Activated CD4-positive, alpha-beta T cell treated with anti-CD3 and anti-CD28 coated beads for 36 hours (primary cell): ENCODE measurements at regions not wholly inside any gene's neighbourhood (a gene's known extent, or its start where the extent isn't known, plus 50 kb on each side); places are given as distances from the start of the nearest gene placed in this dataset.
"Not testable (repeated sequence)": the region's sequence is repeated elsewhere in the genome, so short reads cannot be mapped to it uniquely, and the experiment has no call there.

Experiments used
- ATAC-seq: fragments of 200-7000 bp; cut with Tn5 transposase; one replicate; pipeline ENCODE4 v1.10.0; 2021; ENCODE audit warnings: mild to moderate bottlenecking, moderate library complexity
- CTCF ChIA-PET: fragments of 350-600 bp; sonication (Branson Sonifier 250); formaldehyde crosslinking; loops from one replicate; lab custom pipeline; 2021; ENCODE audit warnings: antibody characterized with exemption; lab: Charles Lee
- POLR2A ChIA-PET: fragments of 350-600 bp; sonication (Branson Sonifier 250); formaldehyde crosslinking; loops from one replicate; lab custom pipeline; 2021; ENCODE audit warnings: antibody characterized with exemption, inconsistent platforms; lab: Charles Lee
- DNase-seq: peaks from one replicate; pipeline ENCODE4 v3.0.0-alpha.2; 2020
- H3K27ac Mint-ChIP-seq: one replicate; pipeline ENCODE4 v1.8.0; 2021; ENCODE audit warnings: mixed read lengths
- H3K27me3 Mint-ChIP-seq: one replicate; pipeline ENCODE4 v1.8.0; 2021; ENCODE audit warnings: mixed read lengths
- H3K36me3 Mint-ChIP-seq: one replicate; pipeline ENCODE4 v1.8.0; 2021; ENCODE audit warnings: low read depth, mixed read lengths
- H3K4me1 Mint-ChIP-seq: one replicate; pipeline ENCODE4 v1.8.0; 2021; ENCODE audit warnings: mixed read lengths
- H3K4me3 Mint-ChIP-seq: one replicate; pipeline ENCODE4 v1.8.0; 2021; ENCODE audit warnings: mild to moderate bottlenecking, moderate library complexity, mixed read lengths
- H3K9me3 Mint-ChIP-seq: one replicate; pipeline ENCODE4 v1.8.0; 2021; ENCODE audit warnings: low read depth, mixed read lengths
- intact Hi-C, 2 experiments: fragments of 100-400 bp; cut with DNase I in 1 of 2; cut with micrococcal nuclease in 1 of 2; formaldehyde crosslinking; loops; one replicate each; pipeline versions ENCODE4 v1.14.2 to v1.15.1; 2022 to 2024; cut with DNase I, micrococcal nuclease

DNA sequence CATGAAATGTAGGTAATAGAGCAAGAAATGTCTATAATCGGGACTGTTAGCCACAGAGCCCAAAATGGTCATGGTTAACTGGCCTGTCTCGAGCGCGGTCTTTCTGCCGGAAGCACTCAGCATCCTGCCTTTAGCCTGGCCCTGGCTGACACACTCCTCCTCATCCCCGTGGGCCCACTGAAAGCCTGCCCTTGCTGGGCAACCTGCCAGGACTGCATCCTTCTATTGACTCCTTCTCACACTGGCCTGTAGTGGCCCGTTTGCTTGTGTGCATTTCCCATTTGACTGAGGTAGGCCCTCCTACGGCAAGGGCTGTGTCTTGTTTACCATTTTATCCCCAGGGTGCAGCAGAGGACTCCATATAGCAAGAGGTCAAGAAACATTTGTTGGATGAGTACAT, 215.7 kb downstream of the ATPSCKMT start:
- no peak overlapping the region for H3K4me3 Mint-ChIP-seq
- DNase-seq = no peak
- POLR2A ChIA-PET = no interaction called here
- no peak overlapping the region for H3K27ac Mint-ChIP-seq
- intact Hi-C loops = no loop called here
- peaks cover 6% of the 10 kb centered on the region for H3K9me3 Mint-ChIP-seq
- H3K4me1 Mint-ChIP-seq = no peaks in the 10 kb centered on the region
- peaks cover 2% of the 10 kb centered on the region for H3K27me3 Mint-ChIP-seq
- no peaks in the 10 kb centered on the region for H3K36me3 Mint-ChIP-seq
- CTCF ChIA-PET = interaction anchor here (0.7 kb wide), 2 partner anchors 42 to 1990 kb away, joined by 3 read pairs; no protein-coding TSS in a partner anchor
- ATAC-seq = no peak

DNA sequence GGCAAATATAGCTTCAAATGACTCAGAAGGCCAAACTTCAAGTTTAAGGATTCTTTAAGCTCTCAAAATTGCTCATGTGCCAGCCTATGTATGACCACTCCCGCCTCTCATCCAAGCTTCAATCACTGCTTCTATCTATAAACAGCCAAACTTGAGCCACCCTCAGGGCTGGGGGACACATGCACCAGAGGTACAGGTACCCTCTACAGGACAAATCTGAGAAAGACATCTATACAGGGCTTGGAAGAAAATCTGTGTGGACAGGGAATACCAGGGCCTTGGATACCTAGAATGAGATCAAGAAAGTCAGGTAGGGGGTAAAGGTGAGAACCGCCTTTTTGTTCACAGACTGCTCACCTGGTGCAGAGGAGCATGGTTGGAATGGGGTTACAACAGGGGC, 217.9 kb downstream of the ATPSCKMT start:
- Mint-ChIP-seq H3K4me3 (no peak overlapping the region), H3K36me3 (no peaks in the 10 kb centered on the region), H3K27me3 (no peaks in the 10 kb centered on the region), H3K9me3 (peaks cover 2% of the 10 kb centered on the region), H3K4me1 (no peaks in the 10 kb centered on the region), H3K27ac (no peak overlapping the region)
- intact Hi-C loops = no loop called here
- no peak for ATAC-seq
- ChIA-PET CTCF (interaction anchor here (0.7 kb wide), 1 partner anchor 9 kb away, joined by 3 read pairs; no protein-coding TSS in a partner anchor), POLR2A (no interaction called here)
- no peak for DNase-seq

DNA sequence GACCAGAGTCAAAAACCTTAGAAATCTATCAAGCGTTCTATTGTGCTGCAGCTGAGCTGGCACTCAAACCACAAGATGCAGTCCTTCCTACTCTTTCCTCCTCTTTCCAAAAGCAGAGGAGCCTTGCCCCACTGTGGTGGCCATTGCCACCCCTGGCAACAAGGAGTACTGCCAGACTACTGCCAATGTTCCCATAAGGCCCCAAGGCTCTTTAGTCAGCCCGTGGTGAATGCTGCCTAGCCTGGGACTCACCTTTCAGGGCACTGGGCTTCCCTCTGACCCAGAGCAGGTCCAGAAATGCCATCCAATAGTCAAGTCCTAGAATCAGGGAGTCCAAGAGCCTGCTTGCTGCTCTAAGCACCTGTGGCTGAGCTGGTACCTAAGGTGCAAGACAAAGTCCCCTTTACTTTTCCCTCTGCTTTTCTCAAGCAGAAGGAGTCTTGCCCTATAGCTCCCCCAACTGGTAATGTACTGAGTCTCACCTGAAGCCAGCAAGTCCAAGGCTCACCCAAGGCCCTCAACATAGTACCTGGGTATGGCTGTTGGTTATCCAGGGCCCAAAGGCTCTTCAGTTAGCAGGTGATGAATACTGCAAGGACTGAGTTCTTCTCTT, 219.4 kb downstream of the ATPSCKMT start:
- POLR2A ChIA-PET = no interaction called here
- Mint-ChIP-seq H3K4me1 (no peaks in the 10 kb centered on the region), H3K27me3 (no peaks in the 10 kb centered on the region), H3K4me3 (no peak overlapping the region), H3K36me3 (no peaks in the 10 kb centered on the region), H3K27ac (no peak overlapping the region), H3K9me3 (peaks cover 5% of the 10 kb centered on the region)
- no peak for DNase-seq
- intact Hi-C loops = no loop called here
- CTCF ChIA-PET = interaction anchor here (0.7 kb wide), 1 partner anchor 159 kb away, joined by 3 read pairs; no protein-coding TSS in a partner anchor
- ATAC-seq = no peak

DNA sequence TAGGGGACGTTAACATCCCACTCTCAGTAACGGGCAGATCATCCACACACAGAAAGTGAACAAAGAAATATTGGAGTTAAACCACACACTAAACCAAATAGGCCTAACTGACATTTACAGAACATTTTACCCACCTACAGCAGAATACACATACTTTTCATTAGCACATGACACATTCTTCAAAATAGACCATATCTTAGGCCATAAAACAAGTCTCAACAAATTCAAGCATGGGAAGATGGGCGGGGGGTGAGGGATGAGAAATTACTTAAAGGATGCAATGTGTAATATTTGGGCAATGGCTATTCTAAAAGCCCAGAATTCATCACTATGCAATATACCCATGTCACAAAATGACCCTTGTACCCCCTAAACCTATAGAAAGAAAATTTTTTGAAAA, 226.2 kb downstream of the ATPSCKMT start:
- no peak overlapping the region for H3K4me3 Mint-ChIP-seq
- ChIA-PET POLR2A (no interaction called here), CTCF (no interaction called here)
- ATAC-seq = no peak
- H3K27ac Mint-ChIP-seq = no peak overlapping the region
- no peaks in the 10 kb centered on the region for H3K4me1 Mint-ChIP-seq
- intact Hi-C loops = no loop called here
- peaks cover 13% of the 10 kb centered on the region for H3K9me3 Mint-ChIP-seq
- H3K36me3 Mint-ChIP-seq = no peaks in the 10 kb centered on the region
- no peak for DNase-seq
- no peaks in the 10 kb centered on the region for H3K27me3 Mint-ChIP-seq

DNA sequence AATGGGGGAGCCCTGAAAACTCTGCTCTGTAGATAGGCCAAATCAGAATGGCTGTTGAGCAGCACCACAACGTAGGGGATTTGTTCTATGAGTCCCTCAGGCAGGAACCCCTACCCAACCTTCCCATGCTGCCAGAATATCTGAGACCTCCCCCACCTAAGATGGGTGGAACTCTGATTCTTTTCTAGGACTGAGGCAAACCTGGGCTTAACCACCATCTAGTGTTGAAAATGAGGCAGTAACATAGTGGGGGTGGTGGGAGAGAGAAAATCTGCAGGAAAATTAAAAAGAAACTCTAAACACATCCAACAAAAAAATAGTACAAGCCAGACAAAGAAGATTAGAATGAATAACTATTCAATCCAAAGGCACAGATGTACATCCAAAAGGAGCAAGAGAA, 228.4 kb downstream of the ATPSCKMT start:
- Mint-ChIP-seq H3K4me1 (no peaks in the 10 kb centered on the region), H3K36me3 (no peaks in the 10 kb centered on the region), H3K4me3 (no peak overlapping the region), H3K27ac (no peak overlapping the region), H3K27me3 (no peaks in the 10 kb centered on the region), H3K9me3 (peaks cover 16% of the 10 kb centered on the region)
- POLR2A ChIA-PET = no interaction called here
- CTCF ChIA-PET = no interaction called here
- ATAC-seq (no peak), DNase-seq (no peak)
- intact Hi-C loops = no loop called here

DNA sequence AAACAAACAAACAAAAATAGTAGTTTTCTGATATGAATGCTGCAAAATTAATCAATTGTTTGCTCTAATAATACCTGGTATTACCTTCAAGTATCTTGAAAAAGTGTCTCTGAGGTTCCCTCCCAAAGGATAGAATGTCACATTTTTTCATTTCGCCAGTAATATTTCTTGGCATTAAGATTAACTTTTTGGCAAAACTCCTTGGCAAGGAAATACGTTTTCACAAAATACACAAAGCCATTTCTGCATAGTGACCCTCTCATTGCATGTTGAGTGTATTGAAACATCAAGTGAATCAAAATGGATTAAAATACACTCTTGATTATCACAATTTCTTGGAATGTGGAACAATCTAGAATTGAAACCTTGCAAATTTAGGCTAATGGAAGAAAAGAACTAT, 230.5 kb downstream of the ATPSCKMT start:
- ChIA-PET CTCF (interaction anchor here (0.6 kb wide), 1 partner anchor 1997 kb away, joined by 4 read pairs; no protein-coding TSS in a partner anchor), POLR2A (no interaction called here)
- no peaks in the 10 kb centered on the region for H3K4me1 Mint-ChIP-seq
- no peak for DNase-seq
- intact Hi-C loops = no loop called here
- ATAC-seq = no peak
- H3K36me3 Mint-ChIP-seq = no peaks in the 10 kb centered on the region
- H3K9me3 Mint-ChIP-seq = peaks cover 16% of the 10 kb centered on the region
- no peaks in the 10 kb centered on the region for H3K27me3 Mint-ChIP-seq
- no peak overlapping the region for H3K4me3 Mint-ChIP-seq
- H3K27ac Mint-ChIP-seq = no peak overlapping the region

DNA sequence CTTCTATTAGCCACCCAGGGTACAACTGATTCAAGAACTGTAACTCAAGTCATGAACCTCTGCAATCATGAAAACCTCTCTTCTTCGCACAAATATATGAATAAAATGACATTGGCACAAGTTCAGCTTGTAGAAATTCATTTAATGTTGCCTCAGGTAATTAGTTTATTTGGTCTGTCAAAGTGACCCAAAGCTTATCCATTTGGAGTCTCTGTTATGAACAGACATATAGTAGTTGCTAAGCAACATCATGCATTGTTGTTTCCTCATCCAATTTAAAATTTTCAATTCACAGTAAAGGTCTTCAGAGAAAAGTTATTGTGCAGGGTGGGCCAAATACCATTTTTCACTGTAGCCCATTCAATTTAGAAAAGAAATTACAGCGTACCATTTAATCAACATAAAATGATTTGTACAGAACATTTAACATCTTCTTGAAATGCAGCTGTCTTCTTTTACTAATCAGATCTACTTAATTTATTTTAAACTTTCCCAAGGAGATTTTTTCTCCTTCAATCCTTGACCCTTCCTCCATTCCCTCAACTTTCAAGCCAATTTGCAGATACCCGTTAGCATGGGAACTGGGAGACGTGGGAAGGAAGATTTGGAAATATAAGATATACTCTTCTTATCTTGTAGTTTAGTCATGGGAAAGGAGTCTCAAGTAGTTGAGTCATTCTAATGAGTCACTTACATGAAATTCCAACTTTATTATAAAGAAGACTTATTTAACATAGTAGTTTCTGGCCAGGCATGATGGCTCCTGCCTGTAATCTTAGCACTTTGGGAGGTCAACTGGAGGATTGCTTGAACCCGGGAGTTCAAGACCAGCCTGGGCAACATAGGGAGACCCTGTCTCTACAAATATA, 231.3 kb downstream of the ATPSCKMT start:
- no peaks in the 10 kb centered on the region for H3K4me1 Mint-ChIP-seq
- H3K4me3 Mint-ChIP-seq = no peak overlapping the region
- H3K9me3 Mint-ChIP-seq = peaks cover 15% of the 10 kb centered on the region
- H3K36me3 Mint-ChIP-seq = no peaks in the 10 kb centered on the region
- ATAC-seq (no peak), DNase-seq (no peak)
- ChIA-PET POLR2A (no interaction called here), CTCF (interaction anchor here (0.6 kb wide), 1 partner anchor 1996 kb away, joined by 4 read pairs; no protein-coding TSS in a partner anchor)
- no peaks in the 10 kb centered on the region for H3K27me3 Mint-ChIP-seq
- intact Hi-C loops = no loop called here
- H3K27ac Mint-ChIP-seq = no peak overlapping the region

DNA sequence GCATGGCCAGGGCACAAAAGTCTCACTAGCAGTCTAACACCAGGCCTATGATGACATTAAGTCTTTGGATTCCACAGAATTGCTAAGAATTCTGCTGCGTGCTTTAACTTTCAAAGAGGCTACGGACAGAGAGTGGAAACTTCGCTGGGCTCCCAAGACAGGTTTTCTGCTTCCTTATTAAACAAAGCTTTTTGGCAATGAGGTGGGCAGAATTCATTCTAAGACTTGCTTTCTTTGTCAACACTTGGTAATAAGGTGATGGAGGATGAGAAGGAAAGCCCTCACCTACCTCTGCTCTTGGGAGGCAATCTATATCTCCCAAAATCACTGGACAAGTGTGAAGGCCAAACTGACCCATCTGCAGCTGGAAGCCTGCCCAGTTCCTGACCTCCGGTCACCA, 231.9 kb downstream of the ATPSCKMT start:
- Mint-ChIP-seq H3K9me3 (peaks cover 10% of the 10 kb centered on the region), H3K36me3 (no peaks in the 10 kb centered on the region), H3K4me3 (no peak overlapping the region), H3K27ac (no peak overlapping the region), H3K27me3 (no peaks in the 10 kb centered on the region), H3K4me1 (no peaks in the 10 kb centered on the region)
- ChIA-PET CTCF (no interaction called here), POLR2A (no interaction called here)
- ATAC-seq = no peak
- intact Hi-C loops = no loop called here
- DNase-seq = no peak

DNA sequence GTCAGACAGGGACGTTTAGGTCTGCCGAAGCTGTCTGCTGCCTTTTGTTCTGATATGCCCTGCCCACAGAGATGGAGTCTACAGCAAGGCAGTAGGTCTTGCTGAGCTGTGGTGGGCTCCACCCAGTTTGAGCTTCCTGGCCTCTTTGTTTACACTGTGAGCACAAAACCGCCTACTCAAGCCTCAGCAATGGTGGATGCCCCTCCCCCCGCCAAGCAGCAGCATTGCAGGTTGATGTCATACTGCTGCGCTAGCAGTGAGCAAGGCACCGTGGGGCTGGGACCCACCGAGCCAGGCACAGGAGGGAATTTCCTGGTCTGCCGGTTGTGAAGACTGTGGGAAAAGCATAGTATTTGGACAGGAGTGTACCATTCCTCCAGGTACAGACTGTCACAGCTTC, 233.1 kb downstream of the ATPSCKMT start:
- H3K4me3 Mint-ChIP-seq, H3K4me1 Mint-ChIP-seq, POLR2A ChIA-PET, DNase-seq, H3K27me3 Mint-ChIP-seq, ATAC-seq, CTCF ChIA-PET, H3K9me3 Mint-ChIP-seq, H3K27ac Mint-ChIP-seq, intact Hi-C loops, H3K36me3 Mint-ChIP-seq: not testable (repeated sequence)

DNA sequence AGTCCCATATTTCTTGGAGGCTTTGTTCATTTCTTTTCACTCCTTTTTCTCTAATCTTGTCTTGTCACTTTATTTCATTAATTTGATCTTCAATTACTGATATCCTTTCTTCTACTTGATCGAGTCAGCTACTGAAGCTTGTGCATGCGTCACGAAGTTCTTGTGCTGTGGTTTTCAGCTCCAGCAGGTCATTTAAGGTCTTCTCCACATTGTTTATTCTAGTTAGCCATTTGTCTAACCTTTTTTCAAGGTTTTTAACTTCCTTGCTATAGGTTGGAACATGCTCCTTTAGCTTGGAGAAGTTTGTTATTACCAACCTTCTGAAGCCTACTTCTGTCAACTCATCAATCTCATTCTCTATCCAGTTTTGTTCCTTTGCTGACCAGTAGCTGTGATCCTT, 234.0 kb downstream of the ATPSCKMT start:
- intact Hi-C loops = not testable (repeated sequence)

DNA sequence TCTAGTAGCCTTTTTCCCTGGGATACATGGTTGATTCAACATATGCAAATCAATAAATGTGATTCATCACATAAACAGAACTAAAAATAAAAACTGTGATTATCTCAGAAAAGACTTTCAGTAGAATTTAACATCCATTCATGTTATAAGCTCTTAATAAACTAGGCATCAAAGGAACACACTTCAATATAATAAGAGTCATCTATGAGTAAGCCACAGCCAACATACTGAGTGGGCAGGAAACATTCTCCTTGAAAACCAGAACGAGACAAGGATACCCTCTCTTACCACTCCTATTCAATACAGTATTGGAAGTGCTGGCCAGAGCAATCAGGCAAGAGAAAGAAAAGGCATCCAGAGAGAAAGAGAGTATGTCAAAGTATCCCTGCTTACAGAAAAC, 239.9 kb downstream of the ATPSCKMT start:
- no peak overlapping the region for H3K4me3 Mint-ChIP-seq
- CTCF ChIA-PET = no interaction called here
- no peaks in the 10 kb centered on the region for H3K9me3 Mint-ChIP-seq

More for the DNA sequence above, 234.0 kb downstream of the ATPSCKMT start:
- H3K9me3 Mint-ChIP-seq, H3K4me1 Mint-ChIP-seq, H3K36me3 Mint-ChIP-seq, H3K27me3 Mint-ChIP-seq, H3K27ac Mint-ChIP-seq, DNase-seq, H3K4me3 Mint-ChIP-seq, CTCF ChIA-PET, ATAC-seq, POLR2A ChIA-PET: not testable (repeated sequence)

DNA sequence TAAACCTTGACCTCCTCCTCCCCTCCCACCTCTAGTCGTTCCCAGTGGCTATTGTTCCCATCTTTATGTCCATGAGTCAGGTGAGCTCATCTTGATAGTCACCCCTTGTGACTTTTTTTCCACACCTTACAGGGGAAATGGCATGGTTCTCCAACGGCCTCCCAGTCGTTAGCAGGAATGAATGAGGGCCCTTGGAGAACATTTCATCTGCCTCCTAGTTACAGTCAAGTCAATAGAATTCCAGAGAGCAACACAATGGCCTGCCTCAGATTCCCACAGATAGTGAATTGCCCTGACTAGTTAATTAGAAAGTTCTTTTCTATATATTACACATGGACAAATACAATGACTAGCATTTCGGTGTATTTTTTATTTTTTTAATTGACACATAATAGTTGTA, 262.6 kb downstream of the ATPSCKMT start:
- DNase-seq (no peak), ATAC-seq (no peak)
- POLR2A ChIA-PET = no interaction called here
- H3K4me1 Mint-ChIP-seq = no peaks in the 10 kb centered on the region
- intact Hi-C loops = no loop called here
- H3K36me3 Mint-ChIP-seq = no peaks in the 10 kb centered on the region
- no peaks in the 10 kb centered on the region for H3K27me3 Mint-ChIP-seq
- no peak overlapping the region for H3K27ac Mint-ChIP-seq
- peaks cover 4% of the 10 kb centered on the region for H3K9me3 Mint-ChIP-seq
- no peak overlapping the region for H3K4me3 Mint-ChIP-seq
- CTCF ChIA-PET = no interaction called here

More for the DNA sequence above, 239.9 kb downstream of the ATPSCKMT start:
- no peak for DNase-seq
- no peaks in the 10 kb centered on the region for H3K4me1 Mint-ChIP-seq
- intact Hi-C loops = no loop called here
- H3K36me3 Mint-ChIP-seq = no peaks in the 10 kb centered on the region
- no peak for ATAC-seq
- H3K27me3 Mint-ChIP-seq = no peaks in the 10 kb centered on the region
- H3K27ac Mint-ChIP-seq = no peak overlapping the region
- POLR2A ChIA-PET = no interaction called here
